ENCODE measurements at regions not wholly inside any gene's neighbourhood (a gene's known extent, or its start where the extent isn't known, plus 50 kb on each side); places are given as distances from the start of the nearest gene placed in this dataset.

DNA sequence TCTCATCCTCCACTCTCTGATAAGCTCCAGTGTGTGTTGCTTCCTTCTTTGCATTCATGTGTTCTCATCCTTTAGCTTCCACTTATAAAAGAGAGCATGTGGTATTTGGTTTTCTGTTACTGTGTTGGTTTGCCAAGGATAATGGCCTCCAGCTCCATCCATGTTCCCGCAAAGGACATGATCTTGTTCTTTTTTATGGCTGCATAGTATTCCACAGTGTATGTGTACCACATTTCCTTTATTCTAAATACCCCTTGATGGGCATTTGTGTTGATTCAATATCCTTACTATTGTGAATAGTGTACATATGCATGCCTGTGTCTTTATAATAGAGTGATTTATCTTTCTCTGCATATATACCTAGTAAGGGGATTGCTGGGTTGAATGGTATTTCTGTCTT lies 155.1 kb downstream of the DCK start:
- TF ChIP-seq, protein P1, sequence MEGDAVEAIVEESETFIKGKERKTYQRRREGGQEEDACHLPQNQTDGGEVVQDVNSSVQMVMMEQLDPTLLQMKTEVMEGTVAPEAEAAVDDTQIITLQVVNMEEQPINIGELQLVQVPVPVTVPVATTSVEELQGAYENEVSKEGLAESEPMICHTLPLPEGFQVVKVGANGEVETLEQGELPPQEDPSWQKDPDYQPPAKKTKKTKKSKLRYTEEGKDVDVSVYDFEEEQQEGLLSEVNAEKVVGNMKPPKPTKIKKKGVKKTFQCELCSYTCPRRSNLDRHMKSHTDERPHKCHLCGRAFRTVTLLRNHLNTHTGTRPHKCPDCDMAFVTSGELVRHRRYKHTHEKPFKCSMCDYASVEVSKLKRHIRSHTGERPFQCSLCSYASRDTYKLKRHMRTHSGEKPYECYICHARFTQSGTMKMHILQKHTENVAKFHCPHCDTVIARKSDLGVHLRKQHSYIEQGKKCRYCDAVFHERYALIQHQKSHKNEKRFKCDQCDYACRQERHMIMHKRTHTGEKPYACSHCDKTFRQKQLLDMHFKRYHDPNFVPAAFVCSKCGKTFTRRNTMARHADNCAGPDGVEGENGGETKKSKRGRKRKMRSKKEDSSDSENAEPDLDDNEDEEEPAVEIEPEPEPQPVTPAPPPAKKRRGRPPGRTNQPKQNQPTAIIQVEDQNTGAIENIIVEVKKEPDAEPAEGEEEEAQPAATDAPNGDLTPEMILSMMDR (IDR thresholded peaks at IDR 0.05) = no peak
- WGBS, 2 donors = 88 to 94% methylated on average over 1 of the region's 1 CpG
- DNase-seq (no peak), ATAC-seq (no peak)
- Histone ChIP-seq H3K9me3 (peaks cover 0 to 3% (median 0%) of the 10 kb centered on the region in 11 donors), H3K4me1 (no peaks in the 10 kb centered on the region), H3K27ac (no peak overlapping the region), H3K4me3 (no peak overlapping the region), H3K27me3 (peaks cover 0 to 6% (median 0%) of the 10 kb centered on the region in 7 donors), H3K36me3 (no peaks in the 10 kb centered on the region)
- intact Hi-C loops (cut with DNase I) = no loop called here

DNA sequence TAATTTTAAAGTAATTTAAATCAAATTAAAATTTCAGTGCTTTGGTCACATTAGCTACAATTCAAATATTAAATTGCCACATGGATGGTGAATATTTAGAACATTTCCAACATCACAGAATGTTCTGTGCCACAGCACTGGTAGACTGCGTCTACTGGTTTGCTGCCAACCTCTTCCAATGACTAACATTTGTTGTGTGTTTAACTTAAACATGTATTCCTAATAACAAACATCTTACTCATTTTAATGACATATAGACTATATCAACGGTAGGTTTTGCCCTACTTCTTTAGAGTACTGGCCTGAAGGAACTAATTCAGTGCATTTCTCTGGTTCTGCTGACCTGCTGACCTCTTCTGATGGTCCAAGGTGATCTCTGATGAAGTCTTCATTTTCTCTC lies 157.6 kb downstream of the DCK start:
- WGBS, 2 donors = 88 to 91% methylated on average over 2 of the region's 2 CpGs
- no peak for ATAC-seq
- peaks cover 0 to 10% (median 0%) of the 10 kb centered on the region in 7 donors for H3K27me3 ChIP-seq
- TF ChIP-seq, protein P1 (IDR thresholded peaks at IDR 0.05) = no peak
- H3K4me3 ChIP-seq = no peak overlapping the region
- DNase-seq = no peak
- peaks cover 0 to 3% (median 0%) of the 10 kb centered on the region in 11 donors for H3K9me3 ChIP-seq
- H3K27ac ChIP-seq = no peak overlapping the region
- intact Hi-C loops (cut with DNase I) = no loop called here
- no peaks in the 10 kb centered on the region for H3K36me3 ChIP-seq
- H3K4me1 ChIP-seq = no peaks in the 10 kb centered on the region

DNA sequence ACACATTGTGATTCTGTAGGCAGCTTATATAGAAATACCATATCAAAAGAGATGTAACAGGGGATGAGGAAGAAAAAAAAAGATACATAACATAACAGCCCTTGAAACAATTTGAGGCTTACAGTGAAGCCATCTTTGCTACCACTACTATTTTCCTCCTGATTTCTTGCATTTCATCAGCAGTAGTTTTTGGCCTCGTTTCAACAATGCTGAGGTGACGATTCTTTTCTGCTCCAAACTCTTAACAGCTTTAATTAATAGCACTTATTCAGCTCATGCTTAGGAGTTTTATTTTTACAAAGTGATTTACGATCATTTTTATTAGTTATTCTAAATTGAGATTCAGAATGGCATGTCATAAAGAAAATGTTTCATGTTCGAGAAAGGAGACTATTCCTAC lies 163.2 kb downstream of the DCK start:
- ATAC-seq = no peak
- H3K4me3 ChIP-seq = no peak overlapping the region
- peaks cover 0 to 10% (median 0%) of the 10 kb centered on the region in 7 donors for H3K27me3 ChIP-seq
- DNase-seq = no peak
- H3K4me1 ChIP-seq = no peaks in the 10 kb centered on the region
- no peaks in the 10 kb centered on the region for H3K36me3 ChIP-seq
- H3K27ac ChIP-seq = no peak overlapping the region
- TF ChIP-seq, protein P1 (IDR thresholded peaks at IDR 0.05) = no peak
- H3K9me3 ChIP-seq = no peaks in the 10 kb centered on the region
- intact Hi-C loops (cut with DNase I) = no loop called here
- 42 to 49% methylated on average over 4 of the region's 4 CpGs for WGBS, 2 donors

DNA sequence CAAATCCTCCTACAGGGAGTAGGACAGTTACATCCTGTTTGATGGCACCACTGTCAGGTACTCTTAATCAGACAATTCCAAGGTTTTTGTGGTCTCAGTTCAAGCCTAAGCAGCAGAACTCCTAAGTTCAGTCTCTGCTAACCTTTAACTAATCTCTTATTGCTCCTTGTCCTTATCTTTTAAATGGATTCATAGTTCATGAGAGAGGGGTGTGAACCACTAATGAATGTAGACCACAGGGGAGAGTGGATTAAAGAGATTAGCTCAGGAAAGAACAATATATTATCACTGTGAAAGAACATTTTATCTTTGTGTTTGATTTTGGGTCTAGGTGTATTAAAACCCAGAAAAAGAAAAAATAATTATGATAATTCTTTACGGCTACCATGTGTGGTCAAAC lies 168.9 kb downstream of the DCK start:
- ATAC-seq (no peak), DNase-seq (no peak)
- Histone ChIP-seq H3K9me3 (no peaks in the 10 kb centered on the region), H3K4me3 (no peak overlapping the region), H3K4me1 (no peaks in the 10 kb centered on the region), H3K27me3 (no peaks in the 10 kb centered on the region), H3K27ac (no peak overlapping the region), H3K36me3 (no peaks in the 10 kb centered on the region)
- TF ChIP-seq, protein P1 (IDR thresholded peaks at IDR 0.05) = no peak
- WGBS, 2 donors = 95 to 98% methylated on average over 1 of the region's 1 CpG
- intact Hi-C loops (cut with DNase I) = no loop called here
